Lung (tissue), 11 donors: ENCODE measurements at regions not wholly inside any gene's neighbourhood (a gene's known extent, or its start where the extent isn't known, plus 50 kb on each side); places are given as distances from the start of the nearest gene placed in this dataset.

Experiments
- ATAC-seq: fragments of 200-7000 bp; cut with Tn5 transposase; one replicate; pipeline ENCODE4 v1.9.1; 2020; ENCODE audit warnings: moderate number of reproducible peaks; ENCODE audit not compliant: insufficient read depth, low FRiP score
- DNase-seq, 3 donors: peaks; one replicate each; pipeline ENCODE4 v3.0.0-alpha.2; 2013 to 2017
- H3K27ac ChIP-seq, 2 donors: one replicate each; pipeline ENCODE4 v1.5.1; 2013; ENCODE audit warnings: mild to moderate bottlenecking in 2 of 2, moderate library complexity in 2 of 2, control low read depth in 1 of 2, inconsistent platforms in 1 of 2, low read depth in 1 of 2, low read length in 1 of 2
- H3K27me3 ChIP-seq, 3 donors: one replicate each; pipeline ENCODE4 v1.5.1; 2013; ENCODE audit warnings: low read length in 2 of 3; ENCODE audit not compliant: control insufficient read depth in 3 of 3, insufficient read depth in 3 of 3
- H3K36me3 ChIP-seq, 4 donors: one replicate each; pipeline ENCODE4 v1.5.1; 2013; ENCODE audit warnings: low read length in 4 of 4, mild to moderate bottlenecking in 1 of 4, moderate library complexity in 1 of 4; ENCODE audit not compliant: control insufficient read depth in 4 of 4, insufficient read depth in 4 of 4
- H3K4me1 ChIP-seq, 5 donors: one replicate each; pipeline ENCODE4 v1.5.1; 2013; ENCODE audit warnings: low read length in 5 of 5, mild to moderate bottlenecking in 2 of 5, moderate library complexity in 1 of 5; ENCODE audit not compliant: control insufficient read depth in 5 of 5, insufficient read depth in 5 of 5
- H3K4me3 ChIP-seq: one replicate; pipeline ENCODE4 v1.5.1; 2013; ENCODE audit warnings: mild to moderate bottlenecking, control low read depth, moderate library complexity
- H3K9ac ChIP-seq, 2 donors: one replicate each; pipeline ENCODE4 v1.5.1; 2013; ENCODE audit warnings: low read length in 2 of 2, control low read depth in 1 of 2; ENCODE audit not compliant: insufficient read depth in 1 of 2
- H3K9me3 ChIP-seq, 4 donors: one replicate each; pipeline ENCODE4 v1.5.1; 2013; ENCODE audit warnings: low read length in 3 of 4, mild to moderate bottlenecking in 1 of 4, moderate library complexity in 1 of 4; ENCODE audit not compliant: control insufficient read depth in 4 of 4, insufficient read depth in 3 of 4
- CTCF ChIP-seq: IDR thresholded peaks from 2 replicates; pipeline ENCODE4 v1.5.1; 2012; ENCODE audit warnings: mild to moderate bottlenecking; ENCODE audit errors: control extremely low read depth, extremely low read depth
- WGBS, 2 donors: extraction: QIAGEN DNeasy Blood & Tissue Kit; methylation state at CpG; one replicate each; pipeline ENCODE4 v1.1.7; 2013; 5-methylcytosine and 5-hydroxymethylcytosine counted together
- donor health status: control.
- donor health status: control.
- donor health status: Bipolar disorder and iron deficiency.
- donor health status: healthy.
- donor health status: DM: yes; HTN: yes; CAD: no.

GRCh38 chr2:8082840-8083239 lies 599.0 kb upstream of the ID2 start:
- Histone ChIP-seq H3K27me3 (no peaks in the 10 kb centered on the region), H3K4me3 (no peak overlapping the region), H3K27ac (no peak overlapping the region), H3K4me1 (no peaks in the 10 kb centered on the region), H3K36me3 (no peaks in the 10 kb centered on the region), H3K9me3 (no peaks in the 10 kb centered on the region), H3K9ac (no peak overlapping the region)
- 95 to 96% methylated on average over 4 of the region's 4 CpGs for WGBS, 2 donors
- TF ChIP-seq CTCF = no peak
- ATAC-seq = no peak
- DNase-seq = no peak

GRCh38 chr2:8086357-8086756 lies 595.5 kb upstream of the ID2 start:
- H3K4me1 ChIP-seq = peaks cover 0 to 5% (median 0%) of the 10 kb centered on the region in 5 donors
- no peak for TF ChIP-seq CTCF
- no peak overlapping the region for H3K4me3 ChIP-seq
- no peaks in the 10 kb centered on the region for H3K36me3 ChIP-seq
- 93 to 96% methylated on average over 2 of the region's 2 CpGs for WGBS, 2 donors
- no peak for DNase-seq
- H3K9ac ChIP-seq = no peak overlapping the region
- ATAC-seq = no peak
- H3K27ac ChIP-seq = no peak overlapping the region
- H3K9me3 ChIP-seq = no peaks in the 10 kb centered on the region
- H3K27me3 ChIP-seq = no peaks in the 10 kb centered on the region

GRCh38 chr2:8086796-8087479 lies 594.9 kb upstream of the ID2 start:
- no peaks in the 10 kb centered on the region for H3K36me3 ChIP-seq
- H3K4me3 ChIP-seq = no peak overlapping the region
- 80 to 94% methylated on average over 4 of the region's 4 CpGs for WGBS, 2 donors
- H3K9me3 ChIP-seq = no peaks in the 10 kb centered on the region
- H3K4me1 ChIP-seq = peaks cover 0 to 5% (median 0%) of the 10 kb centered on the region in 5 donors
- no peak for TF ChIP-seq CTCF
- no peak overlapping the region for H3K9ac ChIP-seq
- DNase-seq (no peak), ATAC-seq (no peak)
- no peak overlapping the region for H3K27ac ChIP-seq
- no peaks in the 10 kb centered on the region for H3K27me3 ChIP-seq

GRCh38 chr2:8087480-8087840 lies 594.4 kb upstream of the ID2 start:
- H3K4me3 ChIP-seq = no peak overlapping the region
- DNase-seq = no peak
- TF ChIP-seq CTCF = no peak
- H3K4me1 ChIP-seq = peaks cover 0 to 5% (median 0%) of the 10 kb centered on the region in 5 donors
- no peak overlapping the region for H3K9ac ChIP-seq
- H3K27me3 ChIP-seq = no peaks in the 10 kb centered on the region
- no peak for ATAC-seq
- no peaks in the 10 kb centered on the region for H3K36me3 ChIP-seq
- H3K9me3 ChIP-seq = no peaks in the 10 kb centered on the region
- WGBS, 2 donors = 95 to 96% methylated on average over 3 of the region's 3 CpGs
- H3K27ac ChIP-seq = no peak overlapping the region
